Astrocyte (in vitro differentiated cells and primary cell): ENCODE measurements at regions not wholly inside any gene's neighbourhood (a gene's known extent, or its start where the extent isn't known, plus 50 kb on each side); places are given as distances from the start of the nearest gene placed in this dataset.

Source experiments
- EZH2 ChIP-seq: IDR thresholded peaks from 2 replicates; pipeline ENCODE4 v1.6.1; 2012; ENCODE audit warnings: mild to moderate bottlenecking, low read length, inconsistent platforms; ENCODE audit not compliant: insufficient read depth
- TF ChIP-seq, protein P1 (sequence below): IDR thresholded peaks from 2 replicates; pipeline ENCODE4 v1.5.1; 2011; ENCODE audit warnings: low read depth, mild to moderate bottlenecking, inconsistent platforms, low read length, moderate library complexity; ENCODE audit not compliant: insufficient read depth

DNA sequence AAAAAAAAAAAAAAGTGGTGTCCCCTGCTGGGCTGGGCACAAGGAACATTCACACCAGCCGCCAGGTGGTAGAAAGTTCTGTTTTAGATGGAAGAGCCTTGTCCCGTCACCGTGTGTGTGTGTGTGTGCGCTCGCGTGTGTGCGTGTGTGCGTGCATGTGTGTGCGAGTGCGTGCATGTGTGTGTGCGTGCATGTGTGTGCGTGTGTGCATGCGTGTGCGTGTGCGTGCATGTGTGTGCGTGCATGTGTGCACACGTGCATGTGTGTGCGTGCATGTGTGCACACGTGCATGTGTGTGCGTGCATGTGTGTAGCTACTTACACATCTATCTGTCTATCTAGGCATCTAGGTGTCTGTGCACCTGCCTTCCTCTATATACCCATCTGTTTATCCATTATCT, 491.7 kb downstream of the NPHP4 start:
- TF ChIP-seq, protein P1, sequence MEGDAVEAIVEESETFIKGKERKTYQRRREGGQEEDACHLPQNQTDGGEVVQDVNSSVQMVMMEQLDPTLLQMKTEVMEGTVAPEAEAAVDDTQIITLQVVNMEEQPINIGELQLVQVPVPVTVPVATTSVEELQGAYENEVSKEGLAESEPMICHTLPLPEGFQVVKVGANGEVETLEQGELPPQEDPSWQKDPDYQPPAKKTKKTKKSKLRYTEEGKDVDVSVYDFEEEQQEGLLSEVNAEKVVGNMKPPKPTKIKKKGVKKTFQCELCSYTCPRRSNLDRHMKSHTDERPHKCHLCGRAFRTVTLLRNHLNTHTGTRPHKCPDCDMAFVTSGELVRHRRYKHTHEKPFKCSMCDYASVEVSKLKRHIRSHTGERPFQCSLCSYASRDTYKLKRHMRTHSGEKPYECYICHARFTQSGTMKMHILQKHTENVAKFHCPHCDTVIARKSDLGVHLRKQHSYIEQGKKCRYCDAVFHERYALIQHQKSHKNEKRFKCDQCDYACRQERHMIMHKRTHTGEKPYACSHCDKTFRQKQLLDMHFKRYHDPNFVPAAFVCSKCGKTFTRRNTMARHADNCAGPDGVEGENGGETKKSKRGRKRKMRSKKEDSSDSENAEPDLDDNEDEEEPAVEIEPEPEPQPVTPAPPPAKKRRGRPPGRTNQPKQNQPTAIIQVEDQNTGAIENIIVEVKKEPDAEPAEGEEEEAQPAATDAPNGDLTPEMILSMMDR = no peak
- no peak for TF ChIP-seq EZH2
